ENCODE measurements at regions not wholly inside any gene's neighbourhood (a gene's known extent, or its start where the extent isn't known, plus 50 kb on each side); places are given as distances from the start of the nearest gene placed in this dataset.

GRCh38 chr10:79009145-79009544 lies 59.6 kb upstream of the ZMIZ1 start:
- no peak for DNase-seq (ENCODE audit: low spot score)

- no peak for DNase-seq (ENCODE audit: low spot score)
Observed at GRCh38 chr10:79012567-79012966, 56.2 kb upstream of the ZMIZ1 start.

- DNase-seq (ENCODE audit: low spot score) = no peak
Observed at GRCh38 chr10:79013406-79013987, 55.3 kb upstream of the ZMIZ1 start.

DNA sequence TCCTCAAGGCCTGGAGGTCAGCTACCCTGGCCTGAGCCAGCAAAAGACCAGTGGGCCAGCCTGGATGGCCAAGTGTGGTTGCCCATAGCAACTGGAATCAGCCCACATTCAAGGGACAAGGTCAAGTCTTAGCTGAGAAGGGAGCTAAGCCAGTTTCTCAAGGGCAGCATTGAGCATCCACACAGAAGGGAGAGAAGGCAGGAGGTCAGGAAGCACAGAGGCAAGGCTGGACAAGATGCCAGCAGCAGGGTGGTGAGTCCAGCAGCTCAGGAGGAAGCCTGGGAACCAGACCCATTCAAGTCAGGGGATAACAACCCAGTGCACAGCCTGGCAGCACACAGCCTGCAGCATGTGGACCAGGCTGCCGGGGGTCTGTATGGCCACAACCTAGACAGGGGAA lies 54.0 kb upstream of the ZMIZ1 start:
- DNase-seq (ENCODE audit: low spot score) = no peak

DNA sequence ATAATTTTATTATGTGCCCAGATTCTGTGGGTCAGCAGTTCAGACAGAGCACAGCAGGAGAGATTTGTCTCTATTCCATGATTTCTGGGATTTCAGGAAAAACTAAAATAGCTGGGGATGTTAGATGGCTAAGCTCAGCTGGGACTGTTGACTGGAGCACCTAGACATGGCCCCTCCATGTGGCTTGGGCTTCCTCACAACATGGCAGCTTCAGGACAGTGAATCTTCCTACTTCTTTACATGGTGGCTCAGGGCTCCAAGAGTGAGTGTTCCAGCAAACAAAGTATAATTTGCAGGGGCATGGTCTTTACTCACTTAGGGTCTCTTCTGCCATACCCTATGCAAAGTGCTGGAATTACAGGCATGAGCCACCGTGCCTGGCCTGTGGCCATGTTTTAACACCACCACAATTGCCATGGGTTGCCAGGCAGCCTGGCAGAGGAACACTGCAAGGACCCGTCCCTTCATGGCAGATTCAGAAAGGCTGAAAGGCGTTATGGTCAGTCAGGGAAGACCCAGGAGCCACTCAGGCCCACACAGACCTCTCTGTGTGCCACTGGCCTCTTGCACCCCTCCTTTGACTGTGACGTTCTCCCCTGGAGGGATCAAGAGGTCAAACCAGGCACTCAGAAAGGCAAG lies 50.8 kb upstream of the ZMIZ1 start:
- DNase-seq (ENCODE audit: low spot score) = no peak

DNA sequence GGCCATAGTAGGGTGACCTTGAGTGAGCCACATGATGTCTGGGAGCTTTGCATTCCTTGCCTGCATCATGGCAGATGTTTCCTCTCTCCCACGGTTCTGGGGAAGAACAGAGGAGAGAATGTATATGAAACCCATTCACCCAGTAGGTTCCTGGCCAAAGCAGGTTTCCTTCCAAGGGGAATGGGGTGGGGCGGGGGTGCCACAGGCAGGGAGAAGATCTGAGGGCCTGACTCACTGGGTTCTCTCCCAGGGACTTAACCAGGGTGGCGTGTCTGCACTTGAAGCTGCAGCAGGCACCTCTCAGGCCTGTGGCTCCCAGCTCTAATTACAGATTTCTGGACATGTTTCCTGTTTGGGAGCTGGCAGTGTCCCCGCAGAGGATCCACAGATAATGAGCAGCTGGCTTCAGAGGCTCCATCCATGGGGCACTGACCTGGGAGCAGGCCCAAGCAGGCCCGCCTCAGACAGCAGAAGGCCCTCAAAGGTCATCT lies 50.2 kb upstream of the ZMIZ1 start:
- no peak for DNase-seq (ENCODE audit: low spot score)

Data from hematopoietic multipotent progenitor cell treated with erythropoietin and hydrocortisone succinate and interleukin-3 and kit ligand, for 17 days (in vitro differentiated cells).